Neural cell (in vitro differentiated cells): ENCODE measurements at regions not wholly inside any gene's neighbourhood (a gene's known extent, or its start where the extent isn't known, plus 50 kb on each side); places are given as distances from the start of the nearest gene placed in this dataset.

Experiments used
- RAD21 ChIP-seq: fragments of 450-650 bp; conservative IDR thresholded peaks from 2 replicates; pipeline ENCODE4 v1.6.1; 2014; ENCODE audit warnings: antibody characterized with exemption, mild to moderate bottlenecking, moderate library complexity
- TF ChIP-seq, protein P1 (sequence below): fragments of 450-650 bp; IDR thresholded peaks from 2 replicates; pipeline ENCODE4 v1.5.1; 2014; ENCODE audit warnings: antibody characterized with exemption, mild to moderate bottlenecking, moderate library complexity; ENCODE audit not compliant: poor library complexity, severe bottlenecking

DNA sequence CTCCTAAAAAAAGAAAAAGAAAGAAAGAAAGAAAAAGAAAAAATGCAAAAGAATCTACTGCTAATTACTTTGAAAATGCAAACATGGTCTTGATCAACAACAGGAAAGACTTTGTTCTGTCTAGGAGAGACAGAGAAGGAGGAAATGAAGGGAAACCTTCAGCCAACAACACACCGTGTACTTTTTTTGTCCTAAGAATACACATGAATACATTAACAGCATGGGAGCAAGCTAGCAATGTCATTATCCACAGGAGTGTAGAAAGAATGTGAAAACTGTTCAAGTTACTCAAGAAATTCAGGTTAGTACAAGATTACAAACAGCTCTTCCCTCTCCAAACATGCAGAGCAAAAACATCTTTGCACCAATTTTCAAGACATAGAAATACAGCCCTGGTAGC lies 326.3 kb downstream of the UBE3D start:
- TF ChIP-seq, protein P1, sequence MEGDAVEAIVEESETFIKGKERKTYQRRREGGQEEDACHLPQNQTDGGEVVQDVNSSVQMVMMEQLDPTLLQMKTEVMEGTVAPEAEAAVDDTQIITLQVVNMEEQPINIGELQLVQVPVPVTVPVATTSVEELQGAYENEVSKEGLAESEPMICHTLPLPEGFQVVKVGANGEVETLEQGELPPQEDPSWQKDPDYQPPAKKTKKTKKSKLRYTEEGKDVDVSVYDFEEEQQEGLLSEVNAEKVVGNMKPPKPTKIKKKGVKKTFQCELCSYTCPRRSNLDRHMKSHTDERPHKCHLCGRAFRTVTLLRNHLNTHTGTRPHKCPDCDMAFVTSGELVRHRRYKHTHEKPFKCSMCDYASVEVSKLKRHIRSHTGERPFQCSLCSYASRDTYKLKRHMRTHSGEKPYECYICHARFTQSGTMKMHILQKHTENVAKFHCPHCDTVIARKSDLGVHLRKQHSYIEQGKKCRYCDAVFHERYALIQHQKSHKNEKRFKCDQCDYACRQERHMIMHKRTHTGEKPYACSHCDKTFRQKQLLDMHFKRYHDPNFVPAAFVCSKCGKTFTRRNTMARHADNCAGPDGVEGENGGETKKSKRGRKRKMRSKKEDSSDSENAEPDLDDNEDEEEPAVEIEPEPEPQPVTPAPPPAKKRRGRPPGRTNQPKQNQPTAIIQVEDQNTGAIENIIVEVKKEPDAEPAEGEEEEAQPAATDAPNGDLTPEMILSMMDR, result no peak
- no peak for TF ChIP-seq RAD21
